GM12873 (cell line): ENCODE measurements at regions not wholly inside any gene's neighbourhood (a gene's known extent, or its start where the extent isn't known, plus 50 kb on each side); places are given as distances from the start of the nearest gene placed in this dataset.

Source experiments
- TF ChIP-seq, protein P1 (sequence below): IDR thresholded peaks from 2 replicates; pipeline ENCODE4 v1.5.1; 2012; ENCODE audit warnings: low read depth, mild to moderate bottlenecking, moderate library complexity, low read length, control low read depth; ENCODE audit not compliant: insufficient read depth; ENCODE audit errors: missing control alignments

GRCh38 chr9:16145196-16145950 is 592.5 kb downstream of the CCDC171 start:
- TF ChIP-seq, protein P1, sequence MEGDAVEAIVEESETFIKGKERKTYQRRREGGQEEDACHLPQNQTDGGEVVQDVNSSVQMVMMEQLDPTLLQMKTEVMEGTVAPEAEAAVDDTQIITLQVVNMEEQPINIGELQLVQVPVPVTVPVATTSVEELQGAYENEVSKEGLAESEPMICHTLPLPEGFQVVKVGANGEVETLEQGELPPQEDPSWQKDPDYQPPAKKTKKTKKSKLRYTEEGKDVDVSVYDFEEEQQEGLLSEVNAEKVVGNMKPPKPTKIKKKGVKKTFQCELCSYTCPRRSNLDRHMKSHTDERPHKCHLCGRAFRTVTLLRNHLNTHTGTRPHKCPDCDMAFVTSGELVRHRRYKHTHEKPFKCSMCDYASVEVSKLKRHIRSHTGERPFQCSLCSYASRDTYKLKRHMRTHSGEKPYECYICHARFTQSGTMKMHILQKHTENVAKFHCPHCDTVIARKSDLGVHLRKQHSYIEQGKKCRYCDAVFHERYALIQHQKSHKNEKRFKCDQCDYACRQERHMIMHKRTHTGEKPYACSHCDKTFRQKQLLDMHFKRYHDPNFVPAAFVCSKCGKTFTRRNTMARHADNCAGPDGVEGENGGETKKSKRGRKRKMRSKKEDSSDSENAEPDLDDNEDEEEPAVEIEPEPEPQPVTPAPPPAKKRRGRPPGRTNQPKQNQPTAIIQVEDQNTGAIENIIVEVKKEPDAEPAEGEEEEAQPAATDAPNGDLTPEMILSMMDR: no peak

- TF ChIP-seq, protein P1: no peak
These were observed 594.9 kb downstream of the CCDC171 start for GRCh38 chr9:16147726-16148125.

DNA sequence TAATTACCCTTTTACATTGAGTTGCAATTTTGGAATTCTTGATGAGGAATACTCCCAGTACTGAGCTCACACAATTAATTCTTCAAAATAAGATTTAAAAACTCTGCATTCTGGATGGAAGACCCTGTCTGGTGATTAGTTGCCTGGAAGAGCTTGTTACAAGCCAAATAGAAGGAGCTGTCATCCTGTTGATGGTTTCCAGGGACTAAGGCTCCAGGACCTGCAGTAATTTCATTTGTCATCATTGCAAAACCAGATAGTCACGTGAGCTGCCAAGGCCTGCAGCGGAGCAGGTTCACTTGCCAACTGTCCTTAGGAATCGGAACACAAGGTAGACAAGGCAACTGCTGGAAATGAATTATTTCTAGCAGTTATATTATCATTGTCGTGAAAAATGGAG is 597.7 kb downstream of the CCDC171 start:
- TF ChIP-seq, protein P1: no peak

DNA sequence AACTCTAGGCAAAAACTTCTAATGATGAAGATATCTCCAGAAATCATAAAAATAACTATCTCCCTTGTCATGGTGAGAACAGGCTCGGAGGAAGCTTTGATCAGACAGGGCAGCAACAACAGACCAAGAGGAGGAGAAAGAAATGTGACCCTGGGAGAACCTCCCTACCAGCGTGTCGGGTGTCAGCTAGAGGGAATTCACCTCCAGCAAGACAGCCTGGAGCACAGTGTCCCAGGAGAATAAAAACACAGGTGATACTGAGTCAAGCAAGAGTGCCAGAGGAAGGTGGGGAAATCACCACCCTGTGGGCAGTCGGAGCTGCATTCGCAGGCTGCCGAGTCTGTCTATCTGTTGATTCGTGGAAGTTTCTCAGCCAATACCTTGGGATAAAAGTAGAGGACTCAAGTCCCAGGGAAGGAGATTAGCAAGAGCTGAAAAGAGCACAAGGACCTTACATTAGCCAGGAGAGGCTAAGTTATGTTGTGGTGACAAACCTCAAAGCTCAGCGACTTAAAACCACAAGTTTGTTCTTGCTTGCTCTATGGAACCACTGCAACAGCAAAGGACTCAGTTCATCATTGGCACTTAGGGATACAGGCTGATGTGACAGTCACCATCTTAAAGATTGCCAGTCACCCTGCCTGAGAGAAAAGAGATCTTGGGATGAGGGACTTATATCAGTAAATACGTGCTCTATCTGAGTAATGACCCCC is 598.3 kb downstream of the CCDC171 start:
- TF ChIP-seq, protein P1: no peak

DNA sequence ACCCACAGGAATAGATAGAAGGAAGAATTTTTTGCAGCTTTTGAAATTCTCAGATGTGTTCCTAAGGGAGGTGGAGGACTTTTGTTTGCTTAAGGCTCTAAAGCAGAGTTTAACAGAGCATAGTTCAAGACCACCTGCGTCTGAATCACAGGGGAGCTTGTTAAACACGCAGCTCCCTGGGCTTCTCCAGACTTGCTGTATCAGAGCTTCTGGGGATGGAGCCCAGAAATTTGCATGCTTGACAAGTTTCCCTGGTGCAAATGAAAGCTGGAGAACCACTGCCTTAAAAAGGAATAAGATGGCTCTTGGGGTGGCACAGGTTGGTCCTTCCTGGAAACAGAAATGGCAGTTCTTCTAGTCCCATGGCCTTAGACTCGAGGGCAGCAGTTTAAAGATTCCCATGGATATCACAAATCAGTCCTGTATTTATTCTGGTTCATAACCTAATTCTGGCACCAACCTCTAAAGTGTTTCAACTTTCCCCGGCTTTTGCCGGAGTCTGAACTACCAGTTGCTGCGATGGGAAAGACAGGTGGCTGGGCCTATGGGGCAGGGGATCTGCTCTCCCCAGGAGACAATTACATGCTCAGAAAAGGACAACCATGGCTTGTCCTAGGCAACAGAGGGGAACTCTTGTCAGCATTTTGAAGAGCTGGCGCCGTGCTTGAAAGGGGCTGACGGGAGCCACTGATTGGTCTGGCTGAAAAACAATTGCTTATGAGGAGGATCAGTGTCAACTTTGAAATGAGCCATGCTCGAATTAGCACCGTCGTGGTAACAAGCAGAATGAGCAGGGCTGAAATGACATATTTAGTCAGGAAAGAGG is 599.6 kb downstream of the CCDC171 start:
- TF ChIP-seq, protein P1: no peak

- TF ChIP-seq, protein P1: no peak
These were observed 600.4 kb downstream of the CCDC171 start for GRCh38 chr9:16153221-16153620.

DNA sequence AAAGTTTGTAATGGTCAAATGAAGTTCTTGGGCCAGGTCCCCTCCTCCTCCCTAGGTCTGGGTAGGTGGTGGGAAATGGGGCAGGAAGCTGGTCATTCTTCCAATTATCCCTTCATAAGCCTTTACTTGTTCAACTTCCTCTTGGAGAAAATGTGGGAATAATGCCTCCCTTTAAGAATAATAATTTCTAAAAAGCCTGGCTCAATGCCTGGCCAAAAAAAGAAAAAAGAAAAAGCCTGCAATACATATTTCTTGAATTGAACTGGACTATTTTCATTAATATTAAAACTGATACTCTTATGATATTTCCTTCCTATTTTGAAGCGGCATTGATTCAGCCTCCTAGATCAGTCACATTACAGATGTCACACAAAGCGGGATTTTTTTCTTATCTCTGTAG is 600.9 kb downstream of the CCDC171 start:
- TF ChIP-seq, protein P1: no peak
